Peyer's patch (tissue), 4 donors: ENCODE measurements at regions not wholly inside any gene's neighbourhood (a gene's known extent, or its start where the extent isn't known, plus 50 kb on each side); places are given as distances from the start of the nearest gene placed in this dataset.

ENCODE experiments used
- POLR2A ChIP-seq, 2 donors: fragments of 450-650 bp; IDR thresholded peaks; one replicate each; pipeline ENCODE4 v1.5.1; 2017; ENCODE audit warnings: antibody characterized with exemption in 2 of 2, mild to moderate bottlenecking in 2 of 2, moderate library complexity in 2 of 2
- TF ChIP-seq, protein P1 (sequence below), 6 experiments: fragments of 450-650 bp in 4 of 6; fragments of 200-600 bp in 2 of 6; sonication (generic) in 1 of 6; IDR thresholded peaks; one replicate each; pipeline ENCODE4 v1.5.1; 2017 to 2019; ENCODE audit warnings: antibody characterized with exemption in 6 of 6, mild to moderate bottlenecking in 3 of 6, moderate library complexity in 1 of 6

DNA sequence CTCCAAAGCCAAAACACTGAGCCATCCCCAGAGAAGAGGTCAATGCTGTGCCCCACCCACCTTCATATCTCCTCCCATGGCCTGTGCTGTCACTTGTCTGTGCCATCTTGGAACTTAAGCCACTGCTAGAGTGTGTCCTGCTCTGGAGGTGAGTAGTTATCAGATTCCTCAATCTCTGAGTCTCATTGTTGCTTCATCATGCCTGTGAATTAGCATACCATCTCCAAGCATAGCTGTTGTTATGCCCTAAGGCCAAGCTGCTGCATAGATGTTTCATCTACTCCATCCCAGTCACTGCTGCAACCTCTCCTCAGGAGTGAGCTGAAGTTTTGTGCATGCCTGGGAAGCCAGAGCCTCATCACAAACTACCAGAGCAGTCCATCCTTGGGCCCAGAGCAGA lies 349.0 kb downstream of the ZWINT start:
- TF ChIP-seq, protein P1, sequence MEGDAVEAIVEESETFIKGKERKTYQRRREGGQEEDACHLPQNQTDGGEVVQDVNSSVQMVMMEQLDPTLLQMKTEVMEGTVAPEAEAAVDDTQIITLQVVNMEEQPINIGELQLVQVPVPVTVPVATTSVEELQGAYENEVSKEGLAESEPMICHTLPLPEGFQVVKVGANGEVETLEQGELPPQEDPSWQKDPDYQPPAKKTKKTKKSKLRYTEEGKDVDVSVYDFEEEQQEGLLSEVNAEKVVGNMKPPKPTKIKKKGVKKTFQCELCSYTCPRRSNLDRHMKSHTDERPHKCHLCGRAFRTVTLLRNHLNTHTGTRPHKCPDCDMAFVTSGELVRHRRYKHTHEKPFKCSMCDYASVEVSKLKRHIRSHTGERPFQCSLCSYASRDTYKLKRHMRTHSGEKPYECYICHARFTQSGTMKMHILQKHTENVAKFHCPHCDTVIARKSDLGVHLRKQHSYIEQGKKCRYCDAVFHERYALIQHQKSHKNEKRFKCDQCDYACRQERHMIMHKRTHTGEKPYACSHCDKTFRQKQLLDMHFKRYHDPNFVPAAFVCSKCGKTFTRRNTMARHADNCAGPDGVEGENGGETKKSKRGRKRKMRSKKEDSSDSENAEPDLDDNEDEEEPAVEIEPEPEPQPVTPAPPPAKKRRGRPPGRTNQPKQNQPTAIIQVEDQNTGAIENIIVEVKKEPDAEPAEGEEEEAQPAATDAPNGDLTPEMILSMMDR (IDR thresholded peaks at IDR 0.05) = no peak
- no peak for TF ChIP-seq POLR2A (IDR thresholded peaks at IDR 0.05)
